HUDEP-2 (cell line): ENCODE measurements at regions not wholly inside any gene's neighbourhood (a gene's known extent, or its start where the extent isn't known, plus 50 kb on each side); places are given as distances from the start of the nearest gene placed in this dataset.

Experiments used
- DNase-seq, 76 experiments: peaks; one replicate each; lab custom pipeline; 2025; ENCODE audit not compliant: unreplicated experiment in 76 of 76; lab: John Stamatoyannopoulos, UW

GRCh38 chr3:115517457-115518050, 105.8 kb upstream of the GAP43 start:
- DNase-seq: no peak

DNA sequence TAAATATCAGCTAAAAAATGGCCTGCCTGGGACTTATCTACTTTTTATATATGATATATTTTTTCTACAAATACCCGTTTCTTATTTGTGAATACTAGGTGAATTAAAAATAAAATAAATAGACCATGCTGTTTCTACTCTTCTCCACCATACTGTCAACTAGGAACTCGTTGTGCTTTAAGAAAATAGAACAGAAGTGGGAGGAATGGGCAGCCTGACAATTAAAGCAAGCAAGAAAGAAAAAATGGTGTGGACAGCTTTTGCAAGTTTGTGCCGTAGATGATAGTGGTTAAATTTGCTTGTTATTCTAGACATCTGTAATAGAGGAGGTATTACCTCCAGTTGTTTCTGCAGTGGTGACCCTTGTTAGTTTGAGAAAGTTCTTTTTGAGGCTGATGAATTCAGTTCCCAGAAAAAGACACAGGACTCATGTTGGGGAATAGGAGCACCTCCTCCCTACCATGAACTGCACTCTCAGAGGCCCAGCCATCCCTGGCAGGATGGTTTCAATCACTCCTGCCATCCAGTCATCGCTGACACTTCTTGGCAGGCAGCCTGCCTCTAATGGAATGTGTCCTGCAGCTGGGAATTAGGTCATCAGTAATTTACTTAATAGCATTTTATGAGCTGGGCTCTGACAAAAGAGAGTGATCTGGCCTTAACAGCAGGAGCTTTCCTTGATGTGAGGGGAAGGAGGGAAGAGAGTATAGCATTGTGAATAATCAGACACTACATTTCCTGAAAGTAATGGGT, 105.0 kb upstream of the GAP43 start:
- DNase-seq: no peak

DNA sequence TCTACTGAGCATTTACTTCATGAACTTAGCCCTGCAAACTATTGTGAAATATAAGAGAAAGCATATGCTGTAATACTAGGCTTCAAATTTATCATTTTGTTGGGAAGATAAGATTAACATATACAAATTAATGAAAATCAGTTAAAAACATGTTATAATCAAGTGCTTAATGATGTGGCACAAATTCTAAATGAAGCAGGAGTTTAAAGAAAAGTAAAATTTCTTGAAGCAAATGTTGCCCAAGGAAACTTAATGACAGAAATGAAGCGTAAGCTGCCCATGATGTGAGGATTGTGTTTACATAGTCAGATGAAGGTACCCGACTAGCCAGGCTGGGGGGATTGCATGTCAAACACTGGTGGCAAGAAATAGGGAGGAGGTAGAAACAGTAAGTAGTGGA, 103.1 kb upstream of the GAP43 start:
- no peak for DNase-seq

DNA sequence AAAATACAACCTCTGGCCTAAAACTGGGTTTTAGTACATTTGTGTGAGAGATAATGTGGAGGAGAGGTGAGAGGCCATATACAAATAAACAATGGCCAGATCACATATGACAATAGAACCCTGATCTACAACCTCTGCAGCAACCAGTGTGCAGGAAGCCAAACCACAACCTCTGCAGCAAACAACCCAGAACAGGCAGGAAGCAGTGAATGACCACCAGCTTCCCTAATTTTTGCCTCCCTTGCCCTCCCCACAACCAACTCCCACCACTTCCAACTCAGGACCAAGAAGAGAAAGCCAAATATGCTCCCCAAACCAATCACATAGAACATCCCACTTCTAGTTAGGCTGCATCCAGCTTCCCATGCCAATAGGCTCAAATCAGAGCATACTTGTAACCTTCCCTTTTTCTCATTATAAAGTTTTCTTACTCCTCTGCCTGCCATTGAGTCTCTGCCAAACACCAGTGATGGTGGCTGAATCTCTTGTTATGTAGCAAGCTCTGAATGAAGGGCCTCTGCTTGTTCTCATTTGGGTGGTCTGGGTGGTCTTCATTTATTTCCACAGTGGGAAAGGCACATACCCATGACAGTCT, 102.6 kb upstream of the GAP43 start:
- DNase-seq: no peak

GRCh38 chr3:115523458-115523857, 99.9 kb upstream of the GAP43 start:
- no peak for DNase-seq

GRCh38 chr3:115524549-115524948, 98.8 kb upstream of the GAP43 start:
- DNase-seq: no peak

DNA sequence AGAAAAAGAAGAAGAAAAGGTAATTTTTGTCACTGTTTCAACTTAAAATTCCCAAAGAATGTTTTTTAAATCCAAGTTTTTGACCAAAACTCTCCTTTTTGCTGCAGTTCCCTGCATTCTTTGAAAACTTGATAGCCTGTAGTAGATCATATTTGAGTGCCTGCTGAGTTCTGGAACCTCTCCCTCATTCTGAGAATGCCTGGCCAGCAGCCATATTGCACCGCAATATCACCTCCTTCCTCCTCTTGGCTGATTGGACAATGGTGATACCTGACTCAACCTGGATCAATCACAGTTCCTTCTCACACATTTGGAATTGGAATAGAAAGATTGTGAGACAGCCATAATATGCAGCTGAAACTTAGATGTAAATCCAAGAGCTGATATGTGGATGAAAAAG, 97.6 kb upstream of the GAP43 start:
- DNase-seq: no peak

- no peak for DNase-seq
Measured at GRCh38 chr3:115533218-115533617, 90.1 kb upstream of the GAP43 start.

GRCh38 chr3:115536171-115536570, 87.1 kb upstream of the GAP43 start:
- no peak for DNase-seq

GRCh38 chr3:115537669-115538068, 85.6 kb upstream of the GAP43 start:
- no peak for DNase-seq

GRCh38 chr3:115547207-115547606, 76.1 kb upstream of the GAP43 start:
- no peak for DNase-seq

DNA sequence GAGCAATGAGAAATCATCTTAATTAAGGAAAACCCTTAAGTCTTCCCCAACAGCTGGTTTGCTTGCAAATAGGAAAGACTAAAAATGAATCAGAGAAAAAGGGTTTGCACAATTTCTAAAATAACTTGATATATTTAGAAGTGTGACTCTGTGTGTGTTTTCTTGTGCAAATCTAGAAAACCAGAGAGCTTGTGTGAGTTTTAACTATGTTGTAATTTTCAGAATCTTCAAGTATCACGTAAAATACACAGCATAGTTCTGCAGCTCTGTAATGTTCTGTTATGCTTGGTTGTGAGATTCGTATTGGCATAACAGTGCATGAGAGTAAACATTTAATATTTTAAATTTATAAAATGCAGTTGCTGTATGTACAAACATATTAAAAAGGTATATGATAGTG, 74.7 kb upstream of the GAP43 start:
- DNase-seq: no peak

DNA sequence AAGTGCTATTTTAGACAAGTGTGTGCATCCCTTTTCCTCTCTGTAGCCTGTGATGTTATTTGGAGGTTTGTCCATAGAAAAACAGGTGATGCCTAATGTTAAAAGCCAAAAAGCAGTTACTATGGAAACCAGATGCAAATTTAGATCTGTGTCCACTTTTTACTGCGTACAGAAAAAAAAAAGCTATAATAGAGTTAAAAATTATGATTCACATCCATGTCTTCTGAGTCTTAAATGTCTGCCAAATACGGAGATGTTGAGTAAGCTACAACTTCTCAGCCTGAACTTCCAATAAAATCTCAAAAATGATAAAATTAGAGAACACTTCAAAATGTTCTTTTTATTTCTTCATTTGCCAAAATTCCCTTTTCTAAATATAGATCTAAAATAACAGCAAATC, 74.2 kb upstream of the GAP43 start:
- no peak for DNase-seq

GRCh38 chr3:115550285-115550761, 73.0 kb upstream of the GAP43 start:
- no peak for DNase-seq

DNA sequence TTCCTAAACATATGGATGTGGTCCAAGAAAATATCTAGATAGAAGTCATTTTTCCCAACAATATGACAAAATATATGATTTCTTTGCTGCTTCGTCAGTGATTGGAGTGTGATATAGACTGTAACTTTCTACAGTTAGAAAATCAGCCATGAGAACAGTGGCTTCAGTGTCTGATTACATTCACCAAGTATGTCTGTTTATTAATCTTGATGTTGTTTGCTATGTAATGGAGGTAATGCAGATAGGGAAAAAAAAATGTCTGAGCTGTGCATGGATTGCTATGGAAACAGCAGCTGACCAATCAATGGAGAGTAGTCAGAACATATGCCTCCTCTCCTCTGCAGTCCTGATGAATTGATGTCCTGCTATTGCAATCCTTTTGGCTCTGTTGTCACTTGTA, 72.3 kb upstream of the GAP43 start:
- no peak for DNase-seq

DNA sequence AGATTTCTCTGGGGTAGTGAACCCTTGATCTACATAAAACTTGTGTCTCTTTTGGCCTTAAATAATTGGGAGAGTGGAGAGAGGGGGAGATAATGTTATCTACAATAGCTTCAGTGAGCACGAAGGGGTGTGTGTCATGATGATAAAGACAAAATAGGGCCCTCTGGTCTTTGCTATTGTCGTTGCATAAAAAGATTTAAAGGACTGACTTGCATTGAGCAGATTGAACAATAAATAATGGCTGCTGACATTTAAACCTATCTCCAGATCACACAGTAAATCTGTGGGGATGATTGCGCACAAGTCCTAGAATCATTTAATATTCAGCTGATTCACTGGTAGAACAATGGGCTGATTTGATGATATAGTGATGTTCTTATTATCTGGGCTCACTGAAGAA, 71.3 kb upstream of the GAP43 start:
- peak in 4 of 76 experiments; percentile 1 to 19 (median 8) for DNase-seq

DNA sequence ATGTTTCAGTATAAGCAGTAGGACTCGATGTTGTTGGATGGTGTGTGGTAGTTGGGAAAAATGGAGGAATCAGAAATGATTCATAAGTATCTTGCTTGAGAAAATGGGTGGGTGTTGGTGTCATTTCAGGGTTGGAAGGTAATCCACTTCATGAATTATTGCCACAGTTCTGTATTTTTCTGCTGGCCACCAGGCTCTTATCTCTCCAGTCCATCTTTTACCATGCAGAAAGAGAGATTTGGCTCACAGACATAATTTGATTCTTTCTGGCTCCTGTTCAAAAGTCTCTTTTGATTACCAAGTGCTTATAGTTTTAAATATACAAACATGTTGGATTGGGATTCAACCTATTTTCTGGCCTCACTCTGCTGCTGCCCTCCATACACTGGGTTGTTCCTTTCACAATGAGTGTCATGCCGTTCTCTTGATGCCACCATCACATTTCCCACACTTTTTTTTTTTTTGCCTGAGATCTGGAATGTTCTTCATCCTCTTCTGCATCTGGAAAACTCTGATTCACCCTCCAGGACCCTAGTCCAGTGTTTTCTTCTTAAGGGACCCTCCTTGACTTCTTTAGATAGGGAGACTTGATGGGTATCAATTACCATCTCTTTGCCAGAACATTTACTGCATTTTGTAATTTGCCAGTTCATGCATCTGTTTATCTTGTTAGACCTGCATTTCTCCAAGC, 69.4 kb upstream of the GAP43 start:
- no peak for DNase-seq

DNA sequence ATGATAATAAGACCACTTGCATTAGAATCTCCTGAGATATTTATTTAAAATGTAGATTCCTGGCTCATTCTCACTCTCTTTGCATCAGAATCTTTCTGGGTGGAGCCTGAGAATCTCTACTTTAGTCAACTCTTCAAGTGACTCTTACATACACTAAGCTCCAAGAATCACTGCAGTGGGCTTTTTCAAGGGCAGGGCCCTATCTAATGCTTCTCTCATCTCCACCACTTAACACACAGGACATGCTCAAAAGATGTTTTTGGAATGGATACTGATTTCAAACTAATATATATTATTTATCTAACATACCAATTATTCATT, 68.9 kb upstream of the GAP43 start:
- no peak for DNase-seq

- DNase-seq: no peak
Measured at GRCh38 chr3:115562636-115563267, 60.6 kb upstream of the GAP43 start.

- no peak for DNase-seq
Measured at GRCh38 chr3:115563984-115564383, 59.3 kb upstream of the GAP43 start.

DNA sequence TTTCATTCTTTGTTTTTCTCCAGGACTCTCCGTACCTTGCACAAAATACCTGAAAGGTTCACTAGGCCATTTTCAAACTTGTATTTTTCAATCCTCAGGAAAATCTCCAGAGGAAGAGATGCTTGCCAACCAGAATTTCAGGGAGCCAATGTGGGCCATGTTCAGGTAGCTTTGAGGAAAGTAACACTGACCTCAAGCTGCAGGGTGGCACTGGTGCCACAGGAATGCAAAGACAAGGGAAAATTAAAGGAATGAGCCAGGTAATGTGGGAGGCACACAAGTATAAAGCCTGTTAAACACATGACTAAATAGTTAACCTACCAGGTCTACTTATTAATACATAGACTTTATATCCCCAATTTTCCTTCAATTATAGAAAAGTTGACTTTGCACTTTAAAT, 51.9 kb upstream of the GAP43 start:
- no peak for DNase-seq
